SK-N-SH treated with all-trans-retinoic acid at 6 μM for 48 hours (cell line): ENCODE measurements at regions not wholly inside any gene's neighbourhood (a gene's known extent, or its start where the extent isn't known, plus 50 kb on each side); places are given as distances from the start of the nearest gene placed in this dataset.

Source experiments
- ATAC-seq: fragments of 200-7000 bp; cut with Tn5 transposase; 3 replicates; pipeline ENCODE4 v1.9.1; 2020; ENCODE audit warnings: mild to moderate bottlenecking, moderate library complexity
- ARNTL ChIP-seq: fragments of 450-650 bp; formaldehyde crosslinking; IDR thresholded peaks from 2 replicates; pipeline ENCODE4 v1.5.0; 2020; ENCODE audit warnings: low read depth, mild to moderate bottlenecking, moderate library complexity, borderline replicate concordance
- BACH2 ChIP-seq: fragments of 250-450 bp; sonication (Bioruptor Pico); IDR thresholded peaks from 2 replicates; pipeline ENCODE4 v1.9.0; 2021; ENCODE audit warnings: mild to moderate bottlenecking, borderline replicate concordance
- CREB5 ChIP-seq: fragments of 250-450 bp; sonication (Bioruptor Pico); IDR thresholded peaks from 2 replicates; pipeline ENCODE4 v1.5.1; 2020; ENCODE audit warnings: low read depth, mild to moderate bottlenecking, moderate library complexity
- CSDC2 ChIP-seq: fragments of 250-450 bp; sonication (Bioruptor Pico); IDR thresholded peaks from 2 replicates; pipeline ENCODE4 v1.5.0; 2020; ENCODE audit warnings: mild to moderate bottlenecking, moderate library complexity
- CSRNP3 ChIP-seq: fragments of 250-450 bp; sonication (Bioruptor Pico); IDR thresholded peaks from 2 replicates; pipeline ENCODE4 v1.5.1; 2021; ENCODE audit warnings: mild to moderate bottlenecking, moderate library complexity
- ESRRG ChIP-seq: fragments of 250-450 bp; sonication (Bioruptor Pico); IDR thresholded peaks from 2 replicates; pipeline ENCODE4 v1.6.1; 2021; ENCODE audit warnings: mild to moderate bottlenecking
- ISL1 ChIP-seq: fragments of 250-450 bp; sonication (Bioruptor Pico); IDR thresholded peaks from 2 replicates; pipeline ENCODE4 v2.1.2; 2022; ENCODE audit warnings: mild to moderate bottlenecking, moderate library complexity
- PATZ1 ChIP-seq: fragments of 250-450 bp; sonication (Bioruptor Pico); IDR thresholded peaks from 2 replicates; pipeline ENCODE4 v1.8.0; 2020; ENCODE audit warnings: mild to moderate bottlenecking, moderate library complexity, borderline replicate concordance
- POU6F1 ChIP-seq: fragments of 250-450 bp; sonication (Bioruptor Pico); IDR thresholded peaks from 2 replicates; pipeline ENCODE4 v1.8.0; 2021; ENCODE audit warnings: low read depth, mild to moderate bottlenecking, moderate library complexity, borderline replicate concordance
- PPARA ChIP-seq: fragments of 250-450 bp; sonication (Bioruptor Pico); IDR thresholded peaks from 2 replicates; pipeline ENCODE4 v1.5.0; 2020; ENCODE audit warnings: mild to moderate bottlenecking, borderline replicate concordance
- RARB ChIP-seq: fragments of 250-450 bp; sonication (Bioruptor Pico); IDR thresholded peaks from 2 replicates; pipeline ENCODE4 v1.8.0; 2021; ENCODE audit warnings: mild to moderate bottlenecking, moderate library complexity
- SNAI2 ChIP-seq: fragments of 250-450 bp; sonication (Bioruptor Pico); IDR thresholded peaks from 2 replicates; pipeline ENCODE4 v1.5.0; 2020; ENCODE audit warnings: mild to moderate bottlenecking, moderate library complexity
- TCF4 ChIP-seq: fragments of 250-450 bp; sonication (Bioruptor Pico); IDR thresholded peaks from 2 replicates; pipeline ENCODE4 v1.8.0; 2021; ENCODE audit warnings: mild to moderate bottlenecking, moderate library complexity, borderline replicate concordance
- TOX ChIP-seq: fragments of 250-450 bp; sonication (Bioruptor Pico); IDR thresholded peaks from 2 replicates; pipeline ENCODE4 v1.8.0; 2021; ENCODE audit warnings: mild to moderate bottlenecking, moderate library complexity, borderline replicate concordance
- TSHZ2 ChIP-seq: fragments of 250-450 bp; sonication (Bioruptor Pico); IDR thresholded peaks from 2 replicates; pipeline ENCODE4 v1.5.0; 2020; ENCODE audit warnings: mild to moderate bottlenecking, moderate library complexity
- ZC3H10 ChIP-seq: fragments of 250-450 bp; sonication (Bioruptor Pico); IDR thresholded peaks from 2 replicates; pipeline ENCODE4 v1.5.1; 2021; ENCODE audit warnings: mild to moderate bottlenecking, moderate library complexity
- ZFP3 ChIP-seq: fragments of 250-450 bp; sonication (Bioruptor Pico); IDR thresholded peaks from 2 replicates; pipeline ENCODE4 v1.5.0; 2020; ENCODE audit warnings: mild to moderate bottlenecking, moderate library complexity
- ZNF70 ChIP-seq: fragments of 450-650 bp; formaldehyde crosslinking; IDR thresholded peaks from 2 replicates; pipeline ENCODE4 v1.5.0; 2020; ENCODE audit warnings: mild to moderate bottlenecking, moderate library complexity

- TF ChIP-seq SNAI2 (CRISPR knock-in tag), result no peak
- no peak for TF ChIP-seq ZC3H10 (CRISPR knock-in tag)
Measured at GRCh38 chr3:96027718-96028117, 786.7 kb upstream of the EPHA6 start (continued).

- ATAC-seq, result no peak
- no peak for TF ChIP-seq SNAI2 (CRISPR knock-in tag)
- no peak for TF ChIP-seq CSRNP3
- no peak for TF ChIP-seq ZC3H10 (CRISPR knock-in tag)
- no peak for TF ChIP-seq ARNTL (CRISPR knock-in tag)
- no peak for TF ChIP-seq ZFP3 (CRISPR knock-in tag)
- no peak for TF ChIP-seq PPARA (CRISPR knock-in tag)
- TF ChIP-seq ISL1, result no peak
- TF ChIP-seq TSHZ2 (CRISPR knock-in tag), result no peak
- TF ChIP-seq CREB5, result no peak
- no peak for TF ChIP-seq ZNF70 (CRISPR knock-in tag)
- TF ChIP-seq POU6F1 (CRISPR knock-in tag), result no peak
- TF ChIP-seq CSDC2 (CRISPR knock-in tag), result no peak
- no peak for TF ChIP-seq RARB
Measured at GRCh38 chr3:96039632-96040031, 774.8 kb upstream of the EPHA6 start.

GRCh38 chr3:96059301-96059700, 755.1 kb upstream of the EPHA6 start:
- TF ChIP-seq CSDC2 (CRISPR knock-in tag) (no peak), TOX (CRISPR knock-in tag) (no peak), PPARA (CRISPR knock-in tag) (no peak), PATZ1 (CRISPR knock-in tag) (no peak), BACH2 (CRISPR knock-in tag) (no peak), ESRRG (CRISPR knock-in tag) (no peak), ZNF70 (CRISPR knock-in tag) (no peak), TCF4 (CRISPR knock-in tag) (no peak), CSRNP3 (no peak), ARNTL (CRISPR knock-in tag) (no peak)
- ATAC-seq, result no peak
